ENCODE measurements at regions not wholly inside any gene's neighbourhood (a gene's known extent, or its start where the extent isn't known, plus 50 kb on each side); places are given as distances from the start of the nearest gene placed in this dataset.

- Histone ChIP-seq H3K79me2 (replicated peaks; ENCODE audit: insufficient read depth, low read length) (no peaks in the 10 kb centered on the region), H3K27me3 (ENCODE audit: insufficient read depth, low read depth, low read length) (no peaks in the 10 kb centered on the region)
These were observed 218.7 kb upstream of the BCOR start for GRCh38 chrX:40316502-40316901.

GRCh38 chrX:40314070-40314469 is 216.3 kb upstream of the BCOR start:
- H3K9me2 ChIP-seq (ENCODE audit: insufficient read depth, low read length), result no peaks in the 10 kb centered on the region
- H3K27me3 ChIP-seq (ENCODE audit: insufficient read depth, low read depth, low read length), result no peaks in the 10 kb centered on the region
- TF ChIP-seq REST (IDR thresholded peaks at IDR 0.05; ENCODE audit: borderline replicate concordance) (no peak), EZH2 (IDR thresholded peaks at IDR 0.05; ENCODE audit: borderline replicate concordance, insufficient read depth, low read length, poor library complexity, severe bottlenecking) (no peak), TAF1 (IDR thresholded peaks at IDR 0.05; ENCODE audit: low read depth) (no peak), POLR2AphosphoS5 (IDR thresholded peaks at IDR 0.05) (no peak), EP300 (conservative IDR thresholded peaks at IDR 0.05; ENCODE audit: poor library complexity, severe bottlenecking) (no peak), MXI1 (conservative IDR thresholded peaks at IDR 0.05; ENCODE audit: poor library complexity, severe bottlenecking) (no peak), CTCF (IDR thresholded peaks at IDR 0.05; ENCODE audit: poor library complexity, severe bottlenecking) (no peak)

More at GRCh38 chrX:40316502-40316901, 218.7 kb upstream of the BCOR start:
- Histone ChIP-seq H3K9me2 (ENCODE audit: insufficient read depth, low read length) (no peaks in the 10 kb centered on the region), H3K4me3 (ENCODE audit: low read length) (no peak overlapping the region), H3K36me3 (ENCODE audit: insufficient read depth, low read length) (no peaks in the 10 kb centered on the region), H2AFZ (ENCODE audit: low read depth, low read length) (no peak overlapping the region), H3K9me3 (ENCODE audit: low read length) (no peaks in the 10 kb centered on the region), H3F3A (ENCODE audit: insufficient read depth, low read length, poor library complexity, severe bottlenecking) (no peaks in the 10 kb centered on the region), H3K9ac (ENCODE audit: low read length) (no peak overlapping the region), H3K27ac (ENCODE audit: low read length) (no peak overlapping the region), H4K20me1 (ENCODE audit: insufficient read depth) (no peaks in the 10 kb centered on the region), H3K4me2 (ENCODE audit: low read length) (no peak overlapping the region)
- TF ChIP-seq SMC3 (conservative IDR thresholded peaks at IDR 0.05; ENCODE audit: poor library complexity) (no peak), EP300 (conservative IDR thresholded peaks at IDR 0.05; ENCODE audit: poor library complexity, severe bottlenecking) (no peak), REST (IDR thresholded peaks at IDR 0.05; ENCODE audit: borderline replicate concordance) (no peak), RAD21 (conservative IDR thresholded peaks at IDR 0.05) (no peak), POLR2AphosphoS5 (IDR thresholded peaks at IDR 0.05) (no peak), CTCF (IDR thresholded peaks at IDR 0.05; ENCODE audit: poor library complexity, severe bottlenecking) (no peak), MXI1 (conservative IDR thresholded peaks at IDR 0.05; ENCODE audit: poor library complexity, severe bottlenecking) (no peak), TAF1 (IDR thresholded peaks at IDR 0.05; ENCODE audit: low read depth) (no peak), EZH2 (IDR thresholded peaks at IDR 0.05; ENCODE audit: borderline replicate concordance, insufficient read depth, low read length, poor library complexity, severe bottlenecking) (no peak)

More at GRCh38 chrX:40314070-40314469, 216.3 kb upstream of the BCOR start:
- no peak overlapping the region for H3K4me2 ChIP-seq (ENCODE audit: low read length)
- no peak overlapping the region for H2AFZ ChIP-seq (ENCODE audit: low read depth, low read length)
- H3K79me2 ChIP-seq (replicated peaks; ENCODE audit: insufficient read depth, low read length), result no peaks in the 10 kb centered on the region
- H3K9me3 ChIP-seq (ENCODE audit: low read length), result no peaks in the 10 kb centered on the region
- no peak overlapping the region for H3K27ac ChIP-seq (ENCODE audit: low read length)
- no peak overlapping the region for H3K4me3 ChIP-seq (ENCODE audit: low read length)
- H3K36me3 ChIP-seq (ENCODE audit: insufficient read depth, low read length), result no peaks in the 10 kb centered on the region
- no peaks in the 10 kb centered on the region for H4K20me1 ChIP-seq (ENCODE audit: insufficient read depth)
- no peak overlapping the region for H3K9ac ChIP-seq (ENCODE audit: low read length)
- no peaks in the 10 kb centered on the region for H3F3A ChIP-seq (ENCODE audit: insufficient read depth, low read length, poor library complexity, severe bottlenecking)

All from neural cell (in vitro differentiated cells).